ENCODE measurements at regions not wholly inside any gene's neighbourhood (a gene's known extent, or its start where the extent isn't known, plus 50 kb on each side); places are given as distances from the start of the nearest gene placed in this dataset.
A peak's percentile ranks its signal among the peaks of the same experiment; 100 is the strongest.

- Histone ChIP-seq H4K20me1 (ENCODE audit: low read depth, low read length) (no peaks in the 10 kb centered on the region), H3K4me3 (ENCODE audit: insufficient read depth, low read length, poor library complexity, severe bottlenecking) (no peak overlapping the region), H3F3A (ENCODE audit: insufficient read depth) (no peaks in the 10 kb centered on the region), H3K9me3 (ENCODE audit: insufficient read depth, low read length) (no peaks in the 10 kb centered on the region), H3K27ac (ENCODE audit: low read depth, low read length) (no peak overlapping the region), H3K27me3 (ENCODE audit: low read length) (no peaks in the 10 kb centered on the region), H3K79me2 (ENCODE audit: insufficient read depth, low read length) (no peaks in the 10 kb centered on the region), H2AFZ (ENCODE audit: low read depth, low read length, severe bottlenecking) (no peak overlapping the region), H3K9ac (ENCODE audit: low read length) (no peak overlapping the region), H3K36me3 (ENCODE audit: low read length) (no peaks in the 10 kb centered on the region), H3K4me2 (ENCODE audit: low read depth, low read length, poor library complexity, severe bottlenecking) (no peak overlapping the region), H3K9me2 (replicated peaks; ENCODE audit: insufficient read depth, low read length) (no peaks in the 10 kb centered on the region)
- TF ChIP-seq CTCF (IDR thresholded peaks at IDR 0.05; ENCODE audit: insufficient read depth, low read length, poor library complexity, severe bottlenecking) (no peak), EZH2phosphoT487 (conservative IDR thresholded peaks at IDR 0.05; ENCODE audit: low read length) (no peak)
Observed at GRCh38 chr9:32698706-32699277, 63.3 kb upstream of the TAF1L start.

GRCh38 chr9:32701321-32702022, 66.0 kb upstream of the TAF1L start:
- TF ChIP-seq CTCF (IDR thresholded peaks at IDR 0.05; ENCODE audit: insufficient read depth, low read length, poor library complexity, severe bottlenecking) (no peak), EZH2phosphoT487 (conservative IDR thresholded peaks at IDR 0.05; ENCODE audit: low read length) (no peak)
- Histone ChIP-seq H3K36me3 (ENCODE audit: low read length) (no peaks in the 10 kb centered on the region), H2AFZ (ENCODE audit: low read depth, low read length, severe bottlenecking) (no peak overlapping the region), H3K4me3 (ENCODE audit: insufficient read depth, low read length, poor library complexity, severe bottlenecking) (no peak overlapping the region), H4K20me1 (ENCODE audit: low read depth, low read length) (no peaks in the 10 kb centered on the region), H3K79me2 (ENCODE audit: insufficient read depth, low read length) (no peaks in the 10 kb centered on the region), H3K4me2 (ENCODE audit: low read depth, low read length, poor library complexity, severe bottlenecking) (no peak overlapping the region), H3F3A (ENCODE audit: insufficient read depth) (no peaks in the 10 kb centered on the region), H3K27me3 (ENCODE audit: low read length) (no peaks in the 10 kb centered on the region), H3K9me2 (replicated peaks; ENCODE audit: insufficient read depth, low read length) (no peaks in the 10 kb centered on the region), H3K9ac (ENCODE audit: low read length) (no peak overlapping the region), H3K9me3 (ENCODE audit: insufficient read depth, low read length) (no peaks in the 10 kb centered on the region), H3K27ac (ENCODE audit: low read depth, low read length) (no peak overlapping the region)

- no peaks in the 10 kb centered on the region for H3K27me3 ChIP-seq (ENCODE audit: low read length)
- no peak overlapping the region for H3K4me3 ChIP-seq (ENCODE audit: insufficient read depth, low read length, poor library complexity, severe bottlenecking)
- H3K9me3 ChIP-seq (ENCODE audit: insufficient read depth, low read length), result no peaks in the 10 kb centered on the region
- TF ChIP-seq CTCF (IDR thresholded peaks at IDR 0.05; ENCODE audit: insufficient read depth, low read length, poor library complexity, severe bottlenecking), result peak; percentile 34
- TF ChIP-seq EZH2phosphoT487 (conservative IDR thresholded peaks at IDR 0.05; ENCODE audit: low read length), result no peak
- no peaks in the 10 kb centered on the region for H3K36me3 ChIP-seq (ENCODE audit: low read length)
- H3K9ac ChIP-seq (ENCODE audit: low read length), result no peak overlapping the region
- no peaks in the 10 kb centered on the region for H3K79me2 ChIP-seq (ENCODE audit: insufficient read depth, low read length)
- H3F3A ChIP-seq (ENCODE audit: insufficient read depth), result no peaks in the 10 kb centered on the region
- no peak overlapping the region for H2AFZ ChIP-seq (ENCODE audit: low read depth, low read length, severe bottlenecking)
- H3K4me2 ChIP-seq (ENCODE audit: low read depth, low read length, poor library complexity, severe bottlenecking), result no peak overlapping the region
- H3K27ac ChIP-seq (ENCODE audit: low read depth, low read length), result no peak overlapping the region
- H3K9me2 ChIP-seq (replicated peaks; ENCODE audit: insufficient read depth, low read length), result no peaks in the 10 kb centered on the region
- no peaks in the 10 kb centered on the region for H4K20me1 ChIP-seq (ENCODE audit: low read depth, low read length)
Observed at GRCh38 chr9:32703635-32704034, 68.2 kb upstream of the TAF1L start.

Measured in SU-DHL-6 (cell line).